NCI-H1048 (cell line): ENCODE measurements at regions not wholly inside any gene's neighbourhood (a gene's known extent, or its start where the extent isn't known, plus 50 kb on each side); places are given as distances from the start of the nearest gene placed in this dataset.

ENCODE experiments used
- DNase-seq: peaks from one replicate; lab custom pipeline; 2025; lab: John Stamatoyannopoulos, UW

- no peak for DNase-seq
Observed at GRCh38 chr2:5401115-5401657, 291.0 kb upstream of the SOX11 start.

GRCh38 chr2:5403392-5403791, 288.8 kb upstream of the SOX11 start:
- no peak for DNase-seq

- peak; percentile 73 for DNase-seq
Observed at GRCh38 chr2:5409898-5410381, 282.2 kb upstream of the SOX11 start.

GRCh38 chr2:5410991-5411700, 281.0 kb upstream of the SOX11 start:
- DNase-seq, result no peak

- no peak for DNase-seq
Observed at GRCh38 chr2:5412001-5412400, 280.2 kb upstream of the SOX11 start.

DNA sequence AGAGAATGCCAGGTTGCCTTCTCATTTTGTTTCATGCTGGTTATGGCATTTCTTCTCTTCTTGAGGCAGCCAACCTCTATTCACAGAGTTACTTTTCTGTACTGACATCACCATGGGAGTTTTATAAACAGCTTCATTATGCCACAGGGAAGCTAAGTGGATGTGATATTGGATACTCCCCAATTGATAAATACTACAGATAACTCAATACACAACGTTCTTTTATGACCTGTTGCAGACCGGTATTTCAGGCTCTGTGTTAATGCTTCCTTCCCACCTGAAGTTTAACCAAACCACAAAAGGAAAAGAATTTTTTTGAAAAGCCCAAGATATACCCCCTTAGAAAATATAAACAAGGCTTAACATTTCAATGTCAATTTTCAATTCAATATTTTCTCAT, 258.3 kb upstream of the SOX11 start:
- DNase-seq, result peak; percentile 11

DNA sequence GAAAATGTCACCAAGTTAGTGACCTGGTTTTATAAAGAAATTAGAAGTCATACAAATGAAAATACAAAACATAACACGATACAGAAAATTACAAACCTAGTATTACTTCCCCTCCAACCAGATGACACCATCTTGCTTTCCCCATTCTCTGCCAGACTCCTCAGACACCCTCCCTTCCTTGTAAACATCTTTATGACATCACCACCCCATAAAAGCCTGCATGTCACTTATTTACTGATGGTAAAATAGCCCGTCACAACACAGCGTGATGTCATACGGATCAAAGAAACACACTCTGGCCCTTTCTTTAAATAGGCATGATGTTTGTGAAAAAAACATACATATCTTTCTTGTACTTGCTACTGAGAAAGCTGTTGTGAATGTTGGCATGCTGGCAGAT, 254.8 kb upstream of the SOX11 start:
- DNase-seq, result no peak

DNA sequence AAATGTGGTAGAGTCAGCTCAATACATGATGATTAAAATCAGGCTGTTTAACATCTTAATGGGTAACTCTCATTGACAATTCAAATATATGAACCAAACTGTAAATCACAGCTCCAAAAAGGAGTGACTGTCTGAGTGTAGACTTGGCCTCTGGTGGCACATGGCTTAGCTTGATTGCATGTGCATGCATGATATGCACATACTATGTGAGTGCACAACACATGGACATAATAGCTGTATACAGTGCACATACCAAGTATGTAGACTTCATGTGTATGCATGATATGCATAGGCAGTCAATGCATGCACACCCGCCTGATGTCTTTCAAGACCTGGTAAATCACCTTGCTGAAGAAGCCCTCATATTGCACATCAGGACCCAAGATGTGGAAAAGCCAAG, 252.0 kb upstream of the SOX11 start:
- DNase-seq, result no peak

- no peak for DNase-seq
Observed at GRCh38 chr2:5442736-5443135, 249.4 kb upstream of the SOX11 start.

DNA sequence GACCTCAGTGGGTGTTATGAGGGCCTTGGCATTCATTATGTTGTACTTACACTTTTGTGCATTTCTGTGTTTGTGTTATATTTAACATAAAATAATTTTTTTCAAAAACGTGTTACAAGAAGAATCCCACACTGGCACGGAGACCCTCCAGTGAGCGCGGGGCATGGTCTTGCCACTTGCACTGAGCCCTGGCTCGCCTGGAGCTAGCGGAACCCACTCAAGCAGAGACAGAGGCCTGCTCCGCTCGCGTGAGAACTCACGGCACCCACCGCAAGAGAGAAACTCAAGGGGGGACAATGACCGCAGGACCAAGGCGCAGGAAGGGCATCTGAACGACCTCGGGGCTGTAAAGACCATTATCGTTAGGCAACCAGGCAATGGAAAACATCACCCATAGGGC, 248.0 kb upstream of the SOX11 start:
- no peak for DNase-seq

- DNase-seq, result no peak
Observed at GRCh38 chr2:5444854-5445253, 247.3 kb upstream of the SOX11 start.

GRCh38 chr2:5449867-5450266, 242.3 kb upstream of the SOX11 start:
- DNase-seq, result no peak

GRCh38 chr2:5453220-5454050, 238.7 kb upstream of the SOX11 start:
- DNase-seq, result no peak

DNA sequence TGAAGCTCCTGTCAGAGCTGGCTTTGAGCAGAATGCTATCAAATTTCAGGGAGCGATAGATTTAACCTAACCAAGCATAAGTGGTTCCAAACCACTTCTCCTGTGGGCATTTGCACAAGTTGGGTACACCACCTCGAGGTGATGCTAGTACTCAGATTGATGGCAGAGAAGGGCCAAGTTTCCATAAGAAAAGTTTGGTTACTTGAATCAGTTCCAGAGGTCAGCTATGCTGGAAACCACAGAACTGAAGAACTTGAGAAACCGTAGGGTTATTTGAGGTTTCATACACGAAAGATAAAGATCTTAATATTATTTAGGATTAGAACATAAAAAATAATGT, 238.2 kb upstream of the SOX11 start:
- no peak for DNase-seq

DNA sequence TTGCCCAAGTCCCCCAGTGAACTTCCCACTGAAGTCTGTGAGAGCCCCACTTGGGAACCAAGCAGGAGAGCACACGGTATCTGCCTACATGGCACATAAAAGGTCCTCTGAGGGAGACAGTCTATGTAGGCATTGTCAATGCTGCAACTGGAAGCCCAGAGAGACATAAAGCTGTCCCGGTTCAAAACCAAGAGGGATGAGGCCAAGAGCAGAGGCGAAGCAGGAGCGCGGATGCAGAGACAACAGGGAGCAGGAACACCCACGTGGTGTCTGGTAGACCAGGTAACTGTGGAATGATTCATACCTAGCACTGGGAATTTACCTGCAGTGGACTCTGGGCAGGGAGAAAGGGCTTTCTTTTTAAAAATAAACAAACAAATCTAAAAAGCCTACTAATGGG, 233.1 kb upstream of the SOX11 start:
- DNase-seq, result no peak

DNA sequence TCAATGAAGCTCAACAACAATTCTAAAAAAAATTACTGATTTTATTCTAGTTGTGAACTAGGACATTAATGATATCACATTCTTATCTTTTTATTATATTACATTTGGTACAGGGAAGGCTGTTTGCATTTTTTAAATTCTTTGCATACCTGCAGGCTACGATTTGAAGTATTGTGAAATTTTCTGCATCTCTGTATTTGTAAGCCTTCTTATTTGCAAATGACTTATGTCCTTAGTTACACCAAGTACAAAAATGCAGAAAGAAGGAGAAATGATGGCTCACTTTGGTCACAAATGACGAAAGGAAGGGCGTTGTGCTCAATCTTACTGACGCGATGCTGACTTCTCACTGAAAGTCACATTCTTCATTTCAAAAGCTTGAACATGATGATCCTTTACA, 227.5 kb upstream of the SOX11 start:
- no peak for DNase-seq

- no peak for DNase-seq
Observed at GRCh38 chr2:5465859-5466258, 226.3 kb upstream of the SOX11 start.

- DNase-seq, result no peak
Observed at GRCh38 chr2:5467178-5467905, 224.8 kb upstream of the SOX11 start.

- DNase-seq, result no peak
Observed at GRCh38 chr2:5472673-5473072, 219.5 kb upstream of the SOX11 start.

DNA sequence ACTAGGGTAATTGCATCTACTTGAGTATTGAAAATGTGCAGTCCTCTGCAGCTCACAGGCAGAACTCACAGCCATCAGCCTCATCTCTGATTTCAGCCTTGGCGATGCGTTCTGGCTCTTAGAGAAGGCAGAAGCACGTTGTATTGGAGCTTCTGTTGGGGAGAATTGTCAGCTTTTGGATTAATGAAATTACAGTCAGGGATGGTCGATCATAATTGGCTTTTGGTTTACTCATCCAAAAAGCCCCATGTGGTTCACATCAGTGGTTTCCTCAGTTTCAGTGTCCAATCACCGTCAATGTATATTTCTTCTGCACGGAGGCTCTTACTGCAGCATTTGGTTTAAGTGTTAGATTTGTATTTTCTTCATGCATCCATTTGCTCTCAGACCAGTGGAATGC, 218.5 kb upstream of the SOX11 start:
- DNase-seq, result no peak

DNA sequence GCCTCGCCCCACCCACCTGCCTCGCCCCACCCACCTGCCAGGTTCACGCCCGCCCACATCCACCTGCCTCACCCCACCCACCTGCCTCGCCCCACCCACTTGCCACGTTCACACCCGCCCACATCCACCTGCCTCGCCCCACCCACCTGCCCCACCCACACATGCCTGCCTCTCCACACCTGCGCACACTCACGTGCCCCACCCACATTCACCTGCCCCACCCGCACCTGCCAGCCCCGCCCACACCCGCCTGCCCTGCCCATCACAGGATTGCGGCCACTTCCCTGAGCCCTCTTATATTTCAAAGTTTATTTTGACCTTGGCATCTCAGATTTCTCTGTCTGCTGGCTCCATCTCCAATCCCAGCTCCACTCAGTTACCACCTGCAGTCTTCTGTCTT, 217.5 kb upstream of the SOX11 start:
- no peak for DNase-seq

DNA sequence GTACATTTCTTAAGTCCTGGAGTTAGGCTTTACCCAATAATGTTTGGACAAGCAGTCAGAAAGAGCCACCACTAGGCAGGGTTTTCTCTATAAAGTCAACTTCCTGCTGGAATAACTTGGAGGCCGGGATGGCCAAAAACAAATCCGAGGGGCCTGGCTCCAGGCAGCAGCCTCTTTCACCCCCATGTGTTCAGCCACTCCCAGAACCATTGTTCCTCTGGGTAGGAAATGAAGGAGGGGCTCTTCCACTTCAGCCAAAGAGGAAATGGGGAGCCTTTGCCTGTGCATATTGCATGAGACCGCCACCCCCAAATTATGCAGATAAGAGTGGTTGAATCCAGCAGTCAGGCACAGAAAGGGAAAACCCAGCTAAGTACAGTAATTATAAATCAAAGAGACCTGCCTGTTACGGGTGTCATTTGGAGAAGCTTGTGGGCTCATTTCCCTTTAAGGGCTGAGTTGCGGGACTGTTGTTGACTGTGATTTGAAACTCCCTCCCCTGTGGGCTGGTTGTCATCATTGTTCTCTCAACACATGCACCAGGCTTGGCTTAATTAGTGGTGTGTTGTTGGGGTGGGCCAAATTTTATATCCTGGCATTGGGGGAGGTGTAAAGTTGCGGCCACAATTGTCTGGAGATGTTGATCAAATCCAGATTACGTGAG, 212.8 kb upstream of the SOX11 start:
- DNase-seq, result no peak
